ENCODE measurements at regions not wholly inside any gene's neighbourhood (a gene's known extent, or its start where the extent isn't known, plus 50 kb on each side); places are given as distances from the start of the nearest gene placed in this dataset.

GRCh38 chr14:51334566-51334965, 94.5 kb downstream of the TMX1 start:
- H3K27me3 ChIP-seq (ENCODE audit: control insufficient read depth, insufficient read depth, low read length): no peaks in the 10 kb centered on the region
- H3K4me1 Mint-ChIP-seq: peaks cover 0 to 7% (median 7%) of the 10 kb centered on the region in 4 donors
- ATAC-seq (ENCODE audit: low read depth in 2 of 2): no peak

GRCh38 chr14:51335531-51335930, 95.5 kb downstream of the TMX1 start:
- Histone ChIP-seq H3K9me3 (ENCODE audit: control insufficient read depth in 2 of 2, low read length in 2 of 2) (no peaks in the 10 kb centered on the region), H3K36me3 (ENCODE audit: control insufficient read depth, insufficient read depth, low read length) (no peaks in the 10 kb centered on the region), H3K4me3 (ENCODE audit: low read depth, low read length) (no peak overlapping the region), H3K27me3 (ENCODE audit: control insufficient read depth, insufficient read depth, low read length) (no peaks in the 10 kb centered on the region), H3K27ac (ENCODE audit: insufficient read depth, low read length, poor library complexity, severe bottlenecking) (no peak overlapping the region), H3K4me1 (ENCODE audit: control insufficient read depth, insufficient read depth, low read length, poor library complexity, severe bottlenecking) (no peaks in the 10 kb centered on the region)
- H3K4me1 Mint-ChIP-seq: peaks cover 0 to 7% (median 7%) of the 10 kb centered on the region in 4 donors
- DNase-seq: no peak
- H3K4me3 Mint-ChIP-seq: no peak overlapping the region
- H3K36me3 Mint-ChIP-seq: no peaks in the 10 kb centered on the region
- ATAC-seq (ENCODE audit: low read depth in 2 of 2): no peak
- H3K9me3 Mint-ChIP-seq: peaks cover 0 to 10% (median 0%) of the 10 kb centered on the region in 7 donors
- H3K27me3 Mint-ChIP-seq: no peaks in the 10 kb centered on the region
- no peak overlapping the region for H3K27ac Mint-ChIP-seq

More at GRCh38 chr14:51334566-51334965, 94.5 kb downstream of the TMX1 start:
- no peaks in the 10 kb centered on the region for H3K27me3 Mint-ChIP-seq
- H3K36me3 Mint-ChIP-seq: no peaks in the 10 kb centered on the region
- Histone ChIP-seq H3K9me3 (ENCODE audit: control insufficient read depth in 2 of 2, low read length in 2 of 2) (no peaks in the 10 kb centered on the region), H3K4me3 (ENCODE audit: low read depth, low read length) (no peak overlapping the region), H3K36me3 (ENCODE audit: control insufficient read depth, insufficient read depth, low read length) (no peaks in the 10 kb centered on the region), H3K4me1 (ENCODE audit: control insufficient read depth, insufficient read depth, low read length, poor library complexity, severe bottlenecking) (no peaks in the 10 kb centered on the region), H3K27ac (ENCODE audit: insufficient read depth, low read length, poor library complexity, severe bottlenecking) (no peak overlapping the region)
- H3K27ac Mint-ChIP-seq: no peak overlapping the region
- peaks cover 0 to 8% (median 0%) of the 10 kb centered on the region in 7 donors for H3K9me3 Mint-ChIP-seq
- H3K4me3 Mint-ChIP-seq: no peak overlapping the region
- DNase-seq: no peak

DNA sequence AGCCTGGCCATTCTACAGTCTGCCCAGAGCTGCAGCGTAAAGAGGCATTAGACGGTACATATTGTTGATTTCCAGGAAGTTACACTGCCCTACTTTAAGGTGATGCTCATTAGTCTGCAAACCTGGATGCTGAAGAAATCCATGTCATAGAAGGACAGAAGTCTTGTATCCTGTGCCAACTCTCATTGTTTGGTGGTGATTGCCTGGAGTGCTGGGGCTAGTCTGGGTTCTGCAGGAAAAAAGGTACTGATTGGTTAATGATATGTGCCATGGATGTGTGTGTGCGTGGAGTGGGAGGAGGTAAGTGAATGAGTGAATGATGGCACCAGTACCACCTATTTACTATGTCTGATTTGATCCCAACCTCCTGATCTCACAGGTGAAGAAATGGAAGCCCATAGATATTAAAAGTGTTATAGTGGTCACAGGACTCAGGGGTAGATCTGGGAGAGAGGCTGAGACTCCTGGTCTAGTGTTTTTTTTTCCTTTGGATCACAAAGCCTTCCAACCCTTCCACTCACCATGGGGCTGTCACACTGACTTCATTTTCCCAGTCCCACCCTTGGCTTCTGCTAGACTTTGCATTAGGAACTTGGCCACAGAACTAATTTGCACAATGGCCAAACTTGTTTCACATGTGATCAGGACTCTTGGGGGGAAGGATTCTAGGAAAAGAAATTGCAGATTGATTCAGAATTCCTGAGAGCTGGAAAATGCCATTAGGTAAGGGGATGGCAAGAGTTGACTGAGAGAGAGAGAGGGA, 96.1 kb downstream of the TMX1 start:
- H3K36me3 ChIP-seq (ENCODE audit: control insufficient read depth, insufficient read depth, low read length): no peaks in the 10 kb centered on the region
- H3K4me3 ChIP-seq (ENCODE audit: low read depth, low read length): no peak overlapping the region
- no peaks in the 10 kb centered on the region for H3K27me3 ChIP-seq (ENCODE audit: control insufficient read depth, insufficient read depth, low read length)
- H3K4me3 Mint-ChIP-seq: no peak overlapping the region
- peaks cover 0 to 7% (median 7%) of the 10 kb centered on the region in 4 donors for H3K4me1 Mint-ChIP-seq
- DNase-seq (no peak), ATAC-seq (ENCODE audit: low read depth in 2 of 2) (no peak)
- no peak overlapping the region for H3K27ac Mint-ChIP-seq
- peaks cover 0 to 10% (median 0%) of the 10 kb centered on the region in 7 donors for H3K9me3 Mint-ChIP-seq
- H3K27me3 Mint-ChIP-seq: no peaks in the 10 kb centered on the region
- H3K4me1 ChIP-seq (ENCODE audit: control insufficient read depth, insufficient read depth, low read length, poor library complexity, severe bottlenecking): no peaks in the 10 kb centered on the region
- no peak overlapping the region for H3K27ac ChIP-seq (ENCODE audit: insufficient read depth, low read length, poor library complexity, severe bottlenecking)
- no peaks in the 10 kb centered on the region for H3K36me3 Mint-ChIP-seq
- H3K9me3 ChIP-seq (ENCODE audit: control insufficient read depth in 2 of 2, low read length in 2 of 2): no peaks in the 10 kb centered on the region

DNA sequence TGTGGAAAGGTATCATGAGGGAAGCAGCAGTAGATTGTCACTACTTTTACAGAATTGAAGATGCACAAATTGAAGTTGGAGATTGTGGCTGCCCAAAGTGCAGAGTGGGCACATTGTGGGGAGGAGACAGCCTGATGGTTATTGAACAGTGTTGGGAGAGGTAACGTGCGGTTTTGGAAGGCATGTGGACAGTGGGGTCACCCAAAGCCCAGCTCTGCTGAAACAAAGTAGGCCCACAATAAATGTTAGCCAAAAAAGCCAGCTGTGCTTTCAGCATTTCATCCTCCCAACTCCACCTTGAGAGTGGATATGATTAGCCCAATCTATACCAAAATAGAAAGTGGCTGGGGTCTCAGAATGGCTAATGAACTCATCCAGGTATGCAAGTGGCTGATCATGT, 96.7 kb downstream of the TMX1 start:
- Mint-ChIP-seq H3K27ac (no peak overlapping the region), H3K36me3 (no peaks in the 10 kb centered on the region), H3K27me3 (no peaks in the 10 kb centered on the region), H3K9me3 (peaks cover 0 to 10% (median 0%) of the 10 kb centered on the region in 7 donors), H3K4me3 (no peak overlapping the region), H3K4me1 (peaks cover 0 to 6% (median 6%) of the 10 kb centered on the region in 4 donors)
- Histone ChIP-seq H3K4me1 (ENCODE audit: control insufficient read depth, insufficient read depth, low read length, poor library complexity, severe bottlenecking) (no peaks in the 10 kb centered on the region), H3K36me3 (ENCODE audit: control insufficient read depth, insufficient read depth, low read length) (no peaks in the 10 kb centered on the region), H3K9me3 (ENCODE audit: control insufficient read depth in 2 of 2, low read length in 2 of 2) (no peaks in the 10 kb centered on the region), H3K27ac (ENCODE audit: insufficient read depth, low read length, poor library complexity, severe bottlenecking) (no peak overlapping the region), H3K27me3 (ENCODE audit: control insufficient read depth, insufficient read depth, low read length) (no peaks in the 10 kb centered on the region), H3K4me3 (ENCODE audit: low read depth, low read length) (no peak overlapping the region)
- ATAC-seq (ENCODE audit: low read depth in 2 of 2): no peak
- DNase-seq: no peak

GRCh38 chr14:51337520-51337919, 97.5 kb downstream of the TMX1 start:
- no peak overlapping the region for H3K4me3 Mint-ChIP-seq
- no peak for ATAC-seq (ENCODE audit: low read depth in 2 of 2)
- H3K27ac ChIP-seq (ENCODE audit: insufficient read depth, low read length, poor library complexity, severe bottlenecking): no peak overlapping the region

GRCh38 chr14:51341338-51341737, 101.3 kb downstream of the TMX1 start:
- H3K36me3 Mint-ChIP-seq: no peaks in the 10 kb centered on the region
- DNase-seq (no peak), ATAC-seq (ENCODE audit: low read depth in 2 of 2) (no peak)
- Histone ChIP-seq H3K9me3 (ENCODE audit: control insufficient read depth in 2 of 2, low read length in 2 of 2) (no peaks in the 10 kb centered on the region), H3K27me3 (ENCODE audit: control insufficient read depth, insufficient read depth, low read length) (no peaks in the 10 kb centered on the region), H3K4me3 (ENCODE audit: low read depth, low read length) (no peak overlapping the region), H3K36me3 (ENCODE audit: control insufficient read depth, insufficient read depth, low read length) (no peaks in the 10 kb centered on the region), H3K4me1 (ENCODE audit: control insufficient read depth, insufficient read depth, low read length, poor library complexity, severe bottlenecking) (no peaks in the 10 kb centered on the region), H3K27ac (ENCODE audit: insufficient read depth, low read length, poor library complexity, severe bottlenecking) (no peak overlapping the region)
- H3K27me3 Mint-ChIP-seq: no peaks in the 10 kb centered on the region
- H3K27ac Mint-ChIP-seq: no peak overlapping the region
- H3K4me3 Mint-ChIP-seq: no peak overlapping the region
- H3K4me1 Mint-ChIP-seq: no peaks in the 10 kb centered on the region
- peaks cover 0 to 7% (median 1%) of the 10 kb centered on the region in 7 donors for H3K9me3 Mint-ChIP-seq

More at GRCh38 chr14:51337520-51337919, 97.5 kb downstream of the TMX1 start:
- no peaks in the 10 kb centered on the region for H3K36me3 Mint-ChIP-seq
- no peaks in the 10 kb centered on the region for H3K9me3 ChIP-seq (ENCODE audit: control insufficient read depth in 2 of 2, low read length in 2 of 2)
- no peak for DNase-seq
- no peaks in the 10 kb centered on the region for H3K36me3 ChIP-seq (ENCODE audit: control insufficient read depth, insufficient read depth, low read length)
- H3K4me1 Mint-ChIP-seq: no peaks in the 10 kb centered on the region
- peaks cover 0 to 11% (median 0%) of the 10 kb centered on the region in 7 donors for H3K9me3 Mint-ChIP-seq
- no peaks in the 10 kb centered on the region for H3K4me1 ChIP-seq (ENCODE audit: control insufficient read depth, insufficient read depth, low read length, poor library complexity, severe bottlenecking)
- H3K4me3 ChIP-seq (ENCODE audit: low read depth, low read length): no peak overlapping the region
- H3K27me3 ChIP-seq (ENCODE audit: control insufficient read depth, insufficient read depth, low read length): no peaks in the 10 kb centered on the region
- H3K27ac Mint-ChIP-seq: no peak overlapping the region
- H3K27me3 Mint-ChIP-seq: no peaks in the 10 kb centered on the region

DNA sequence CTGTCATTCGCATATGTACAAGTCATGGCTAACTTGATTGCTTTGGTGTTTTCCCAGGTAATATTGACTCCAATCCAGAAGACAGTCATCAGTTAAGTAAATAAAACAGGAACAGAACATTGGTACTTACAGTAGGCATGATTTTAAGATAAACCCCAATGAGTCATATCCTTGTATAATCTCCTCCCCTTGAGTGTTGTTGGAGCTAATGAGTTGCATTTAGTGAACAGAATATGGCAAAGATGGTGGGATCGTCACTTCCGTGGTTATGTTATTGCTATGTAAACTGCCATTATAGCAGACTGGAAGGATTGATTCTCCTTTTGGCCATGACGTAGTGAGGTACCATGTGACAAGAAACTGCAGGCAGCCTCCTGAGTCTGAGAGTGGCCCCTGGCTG, 102.2 kb downstream of the TMX1 start:
- no peaks in the 10 kb centered on the region for H3K4me1 ChIP-seq (ENCODE audit: control insufficient read depth, insufficient read depth, low read length, poor library complexity, severe bottlenecking)
- no peaks in the 10 kb centered on the region for H3K36me3 ChIP-seq (ENCODE audit: control insufficient read depth, insufficient read depth, low read length)
- no peak overlapping the region for H3K4me3 Mint-ChIP-seq
- no peaks in the 10 kb centered on the region for H3K27me3 Mint-ChIP-seq
- no peaks in the 10 kb centered on the region for H3K36me3 Mint-ChIP-seq
- no peak overlapping the region for H3K4me3 ChIP-seq (ENCODE audit: low read depth, low read length)
- DNase-seq (no peak), ATAC-seq (ENCODE audit: low read depth in 2 of 2) (no peak)
- H3K27ac ChIP-seq (ENCODE audit: insufficient read depth, low read length, poor library complexity, severe bottlenecking): no peak overlapping the region
- no peaks in the 10 kb centered on the region for H3K9me3 ChIP-seq (ENCODE audit: control insufficient read depth in 2 of 2, low read length in 2 of 2)
- no peaks in the 10 kb centered on the region for H3K4me1 Mint-ChIP-seq
- peaks cover 0 to 6% (median 3%) of the 10 kb centered on the region in 7 donors for H3K9me3 Mint-ChIP-seq
- no peaks in the 10 kb centered on the region for H3K27me3 ChIP-seq (ENCODE audit: control insufficient read depth, insufficient read depth, low read length)
- H3K27ac Mint-ChIP-seq: no peak overlapping the region

GRCh38 chr14:51351997-51352396, 112.0 kb downstream of the TMX1 start:
- peaks cover 0 to 8% (median 2%) of the 10 kb centered on the region in 7 donors for H3K9me3 Mint-ChIP-seq
- H3K36me3 Mint-ChIP-seq: no peaks in the 10 kb centered on the region
- ATAC-seq (ENCODE audit: low read depth in 2 of 2): no peak
- H3K27ac Mint-ChIP-seq: no peak overlapping the region
- H3K27me3 ChIP-seq (ENCODE audit: control insufficient read depth, insufficient read depth, low read length): no peaks in the 10 kb centered on the region
- no peak overlapping the region for H3K4me3 ChIP-seq (ENCODE audit: low read depth, low read length)
- DNase-seq: no peak
- H3K36me3 ChIP-seq (ENCODE audit: control insufficient read depth, insufficient read depth, low read length): no peaks in the 10 kb centered on the region
- H3K4me1 Mint-ChIP-seq: no peaks in the 10 kb centered on the region
- H3K9me3 ChIP-seq (ENCODE audit: control insufficient read depth in 2 of 2, low read length in 2 of 2): no peaks in the 10 kb centered on the region
- H3K27ac ChIP-seq (ENCODE audit: insufficient read depth, low read length, poor library complexity, severe bottlenecking): no peak overlapping the region
- no peaks in the 10 kb centered on the region for H3K27me3 Mint-ChIP-seq
- H3K4me3 Mint-ChIP-seq: no peak overlapping the region
- no peaks in the 10 kb centered on the region for H3K4me1 ChIP-seq (ENCODE audit: control insufficient read depth, insufficient read depth, low read length, poor library complexity, severe bottlenecking)

Measured in CD4-positive, CD25-positive, alpha-beta regulatory T cell (primary cell).